Keratinocyte (primary cell): ENCODE measurements at regions not wholly inside any gene's neighbourhood (a gene's known extent, or its start where the extent isn't known, plus 50 kb on each side); places are given as distances from the start of the nearest gene placed in this dataset.

Source experiments
- CTCF ChIP-seq, 3 experiments: IDR thresholded peaks in 1 of 3; conservative IDR thresholded peaks in 1 of 3; optimal IDR thresholded peaks in 1 of 3; 2 replicates in 2 of 3; 3 replicates in 1 of 3; pipeline versions ENCODE3 to v1.5.1; 2011; ENCODE audit warnings: low read length in 3 of 3, mild to moderate bottlenecking in 3 of 3, moderate library complexity in 2 of 3, control low read depth in 1 of 3, inconsistent platforms in 1 of 3; ENCODE audit not compliant: insufficient read depth in 2 of 3; ENCODE audit errors: extremely low read depth in 1 of 3
- EZH2 ChIP-seq: IDR thresholded peaks from one replicate; pipeline ENCODE4 v1.6.1; 2012; ENCODE audit warnings: inconsistent platforms, mild to moderate bottlenecking, low read length, moderate library complexity

- no peak for TF ChIP-seq CTCF (optimal IDR thresholded peaks at IDR 0.05 in 1 of 3, IDR thresholded peaks at IDR 0.05 in 1 of 3, conservative IDR thresholded peaks at IDR 0.05 in 1 of 3; ENCODE audit: extremely low read depth in 1 of 3, insufficient read depth in 2 of 3, low read length in 3 of 3)
- TF ChIP-seq EZH2 = no peak
Observed at GRCh38 chr13:90928109-90928508, 419.4 kb upstream of the MIR17HG start.
